ENCODE measurements at regions not wholly inside any gene's neighbourhood (a gene's known extent, or its start where the extent isn't known, plus 50 kb on each side); places are given as distances from the start of the nearest gene placed in this dataset.

DNA sequence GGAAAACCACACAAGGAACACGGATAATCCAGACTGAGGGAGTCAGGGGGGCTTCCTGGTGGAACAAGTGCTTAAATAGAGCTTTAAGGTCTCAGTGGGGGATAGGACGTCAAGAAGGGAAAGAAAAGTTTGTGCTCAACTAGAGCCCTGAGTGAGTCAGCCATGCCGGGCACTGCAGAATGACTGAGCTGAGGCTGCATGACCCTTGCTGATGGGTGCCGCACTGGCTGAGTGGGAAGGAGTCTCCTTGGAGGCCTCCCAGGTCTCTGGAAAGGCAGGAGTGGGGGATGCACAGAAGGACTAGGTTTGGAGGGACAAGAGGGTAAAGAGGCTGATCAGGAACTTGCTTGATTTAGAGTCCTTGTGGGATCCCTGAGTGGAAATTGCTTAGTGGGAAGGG, 150.3 kb downstream of the RPLP1 start:
- TF ChIP-seq CTCF (IDR thresholded peaks at IDR 0.05) (no peak), POLR2A (IDR thresholded peaks at IDR 0.05) (no peak), POLR2AphosphoS5 (IDR thresholded peaks at IDR 0.05; ENCODE audit: insufficient read depth in 1 of 2, low read depth in 1 of 2) (no peak)

Data from vagina (tissue), 2 donors.